Peyer's patch (tissue), 4 donors: ENCODE measurements at regions not wholly inside any gene's neighbourhood (a gene's known extent, or its start where the extent isn't known, plus 50 kb on each side); places are given as distances from the start of the nearest gene placed in this dataset.

Experiments
- DNase-seq, 3 donors: peaks; one replicate each; pipeline ENCODE4 v3.0.0-alpha.2; 2017 to 2019
- H3K27ac ChIP-seq, 4 donors: fragments of 200-600 bp; sonication (generic); one replicate each; pipeline ENCODE4 v1.5.1; 2016 to 2019
- H3K27me3 ChIP-seq, 2 donors: fragments of 200-600 bp; sonication (generic); one replicate each; pipeline ENCODE4 v1.5.1; 2019
- H3K36me3 ChIP-seq, 3 donors: fragments of 200-600 bp; sonication (generic); one replicate each; pipeline ENCODE4 v1.5.1; 2016 to 2019
- H3K4me1 ChIP-seq, 4 donors: fragments of 200-600 bp; sonication (generic); one replicate each; pipeline ENCODE4 v1.5.1; 2016 to 2019
- H3K4me3 ChIP-seq, 4 donors: fragments of 200-600 bp; sonication (generic); 1 replicate in 3 of 4; 2 replicates in 1 of 4; pipeline ENCODE4 v1.5.1; 2016 to 2019; ENCODE audit warnings: mild to moderate bottlenecking in 1 of 4
- H3K9me3 ChIP-seq, 4 donors: fragments of 200-600 bp; sonication (generic); one replicate each; pipeline ENCODE4 v1.5.1; 2016 to 2019; ENCODE audit warnings: mild to moderate bottlenecking in 1 of 4
- POLR2A ChIP-seq, 2 donors: fragments of 450-650 bp; IDR thresholded peaks; one replicate each; pipeline ENCODE4 v1.5.1; 2017; ENCODE audit warnings: antibody characterized with exemption in 2 of 2, mild to moderate bottlenecking in 2 of 2, moderate library complexity in 2 of 2
- TF ChIP-seq, protein P1 (sequence below), 6 experiments: fragments of 450-650 bp in 4 of 6; fragments of 200-600 bp in 2 of 6; sonication (generic) in 1 of 6; IDR thresholded peaks; one replicate each; pipeline ENCODE4 v1.5.1; 2017 to 2019; ENCODE audit warnings: antibody characterized with exemption in 6 of 6, mild to moderate bottlenecking in 3 of 6, moderate library complexity in 1 of 6

DNA sequence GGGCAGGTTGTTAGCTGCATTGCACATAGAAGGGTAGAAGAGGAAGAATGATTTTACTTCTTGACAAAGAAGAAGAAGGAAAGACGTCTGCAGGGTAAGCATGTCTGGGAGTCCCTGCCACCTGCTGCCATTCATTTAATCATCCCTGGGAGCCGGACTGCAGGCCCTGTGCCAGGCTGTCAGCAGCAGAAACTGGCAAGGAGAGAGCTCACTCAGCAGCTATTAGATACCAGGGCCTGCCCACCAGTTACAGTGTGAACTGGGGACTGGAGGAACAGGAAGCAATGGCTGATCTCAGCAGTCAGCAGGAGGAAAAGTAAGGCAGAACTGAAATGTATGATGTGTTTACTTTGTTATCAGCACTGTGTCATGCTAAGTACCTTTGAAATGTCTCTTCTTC lies 75.7 kb upstream of the C1orf87 start:
- TF ChIP-seq, protein P1, sequence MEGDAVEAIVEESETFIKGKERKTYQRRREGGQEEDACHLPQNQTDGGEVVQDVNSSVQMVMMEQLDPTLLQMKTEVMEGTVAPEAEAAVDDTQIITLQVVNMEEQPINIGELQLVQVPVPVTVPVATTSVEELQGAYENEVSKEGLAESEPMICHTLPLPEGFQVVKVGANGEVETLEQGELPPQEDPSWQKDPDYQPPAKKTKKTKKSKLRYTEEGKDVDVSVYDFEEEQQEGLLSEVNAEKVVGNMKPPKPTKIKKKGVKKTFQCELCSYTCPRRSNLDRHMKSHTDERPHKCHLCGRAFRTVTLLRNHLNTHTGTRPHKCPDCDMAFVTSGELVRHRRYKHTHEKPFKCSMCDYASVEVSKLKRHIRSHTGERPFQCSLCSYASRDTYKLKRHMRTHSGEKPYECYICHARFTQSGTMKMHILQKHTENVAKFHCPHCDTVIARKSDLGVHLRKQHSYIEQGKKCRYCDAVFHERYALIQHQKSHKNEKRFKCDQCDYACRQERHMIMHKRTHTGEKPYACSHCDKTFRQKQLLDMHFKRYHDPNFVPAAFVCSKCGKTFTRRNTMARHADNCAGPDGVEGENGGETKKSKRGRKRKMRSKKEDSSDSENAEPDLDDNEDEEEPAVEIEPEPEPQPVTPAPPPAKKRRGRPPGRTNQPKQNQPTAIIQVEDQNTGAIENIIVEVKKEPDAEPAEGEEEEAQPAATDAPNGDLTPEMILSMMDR (IDR thresholded peaks at IDR 0.05): no peak
- no peak for TF ChIP-seq POLR2A (IDR thresholded peaks at IDR 0.05)
- no peak overlapping the region for H3K27ac ChIP-seq
- DNase-seq: peak in 2 of 3 donors; percentile 44 to 47

DNA sequence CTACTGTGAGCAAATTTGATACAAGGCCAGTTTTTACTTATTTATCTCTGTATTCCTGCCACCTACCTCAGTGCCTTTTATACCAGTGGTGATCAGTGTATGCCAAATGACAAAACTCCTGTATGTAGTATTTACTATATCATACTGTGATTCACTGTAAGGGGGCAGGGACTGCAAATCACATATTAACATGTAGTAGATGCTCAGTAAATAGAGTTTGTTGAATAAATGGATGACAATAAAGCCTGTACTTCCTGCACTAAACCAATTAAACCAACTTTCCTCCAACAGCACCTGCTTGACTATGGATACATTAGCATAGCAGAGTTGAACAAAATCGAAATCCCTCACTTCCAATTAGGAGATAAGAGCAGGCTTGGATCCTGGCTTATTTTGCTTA lies 73.3 kb upstream of the C1orf87 start:
- no peak overlapping the region for H3K27ac ChIP-seq
- H3K27me3 ChIP-seq: no peaks in the 10 kb centered on the region
- no peak overlapping the region for H3K4me3 ChIP-seq
- TF ChIP-seq, protein P1 (IDR thresholded peaks at IDR 0.05): no peak
- TF ChIP-seq POLR2A (IDR thresholded peaks at IDR 0.05): no peak
- no peaks in the 10 kb centered on the region for H3K4me1 ChIP-seq
- H3K36me3 ChIP-seq: no peaks in the 10 kb centered on the region
- no peaks in the 10 kb centered on the region for H3K9me3 ChIP-seq
- DNase-seq: no peak

More for the DNA sequence above, 75.7 kb upstream of the C1orf87 start:
- Histone ChIP-seq H3K36me3 (no peaks in the 10 kb centered on the region), H3K4me3 (no peak overlapping the region), H3K4me1 (no peaks in the 10 kb centered on the region), H3K9me3 (no peaks in the 10 kb centered on the region), H3K27me3 (no peaks in the 10 kb centered on the region)

DNA sequence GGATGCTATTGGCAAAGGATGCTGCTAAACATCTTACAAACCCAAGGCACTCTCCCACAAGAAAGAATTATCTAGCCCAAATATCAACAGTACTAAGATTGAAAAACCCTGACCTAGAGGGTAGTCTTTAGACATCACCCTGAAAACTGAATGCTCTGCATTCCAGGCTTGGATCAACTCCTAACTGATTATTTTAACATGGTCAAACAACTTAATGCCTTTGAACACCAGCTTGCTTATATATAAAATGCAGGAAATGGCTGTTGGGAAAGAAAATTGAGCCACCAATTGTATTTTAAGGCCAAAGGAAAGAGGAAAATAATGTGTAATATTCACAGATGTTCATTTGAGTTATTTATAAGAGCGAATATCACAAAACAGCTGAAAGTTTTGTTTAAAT lies 72.2 kb upstream of the C1orf87 start:
- TF ChIP-seq, protein P1 (IDR thresholded peaks at IDR 0.05): no peak
- TF ChIP-seq POLR2A (IDR thresholded peaks at IDR 0.05): no peak
- Histone ChIP-seq H3K4me1 (no peaks in the 10 kb centered on the region), H3K9me3 (no peaks in the 10 kb centered on the region)

DNA sequence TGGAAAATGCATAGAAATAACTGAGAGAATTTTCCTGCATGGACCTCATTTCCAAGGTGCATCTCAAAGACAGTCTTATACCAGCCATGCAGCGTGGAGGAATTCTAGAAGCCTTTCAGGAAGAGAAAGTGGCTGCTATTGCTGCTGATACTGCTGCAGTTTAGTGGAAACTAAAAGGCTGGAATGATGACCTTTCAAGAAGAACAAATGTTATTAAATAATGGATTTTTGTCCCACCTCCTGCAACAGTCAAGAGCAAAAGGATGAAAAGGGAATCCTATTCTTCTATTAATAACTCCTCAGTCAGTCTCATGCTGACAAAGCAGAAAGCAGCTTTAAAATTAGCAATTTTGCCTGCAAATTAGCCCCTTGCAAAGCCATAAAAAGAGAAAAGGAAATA lies 68.2 kb upstream of the C1orf87 start:
- Histone ChIP-seq H3K36me3 (no peaks in the 10 kb centered on the region), H3K9me3 (no peaks in the 10 kb centered on the region), H3K27me3 (no peaks in the 10 kb centered on the region), H3K4me1 (no peaks in the 10 kb centered on the region), H3K4me3 (no peak overlapping the region), H3K27ac (no peak overlapping the region)
- no peak for DNase-seq
- no peak for TF ChIP-seq POLR2A (IDR thresholded peaks at IDR 0.05)
- TF ChIP-seq, protein P1 (IDR thresholded peaks at IDR 0.05): no peak

More for the DNA sequence above, 72.2 kb upstream of the C1orf87 start:
- Histone ChIP-seq H3K27me3 (no peaks in the 10 kb centered on the region), H3K27ac (no peak overlapping the region), H3K36me3 (no peaks in the 10 kb centered on the region), H3K4me3 (no peak overlapping the region)
- no peak for DNase-seq

DNA sequence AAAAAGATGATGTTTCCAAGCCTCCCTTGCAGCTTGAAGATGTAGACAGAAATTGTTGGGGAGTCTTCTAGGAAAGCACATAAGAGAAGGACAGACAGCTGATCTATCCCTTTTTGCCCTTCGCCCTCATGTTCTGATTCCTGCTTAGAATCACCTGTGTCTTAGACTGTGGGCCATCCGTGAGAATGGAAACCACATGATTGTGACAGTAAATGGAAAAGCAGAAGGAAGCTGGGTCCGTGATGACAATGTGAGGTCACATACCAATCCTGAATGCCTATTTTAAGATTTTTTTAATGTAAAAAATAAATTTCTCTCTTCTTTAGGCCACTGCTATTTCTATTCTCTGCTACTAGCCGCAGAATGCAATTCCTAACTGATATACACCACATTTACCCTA lies 67.7 kb upstream of the C1orf87 start:
- H3K36me3 ChIP-seq: no peaks in the 10 kb centered on the region
- no peak overlapping the region for H3K4me3 ChIP-seq
- H3K4me1 ChIP-seq: no peaks in the 10 kb centered on the region

More for the DNA sequence above, 67.7 kb upstream of the C1orf87 start:
- TF ChIP-seq, protein P1 (IDR thresholded peaks at IDR 0.05): no peak
- no peak for TF ChIP-seq POLR2A (IDR thresholded peaks at IDR 0.05)
- Histone ChIP-seq H3K27me3 (no peaks in the 10 kb centered on the region), H3K27ac (no peak overlapping the region), H3K9me3 (no peaks in the 10 kb centered on the region)
- no peak for DNase-seq
